ENCODE measurements at regions not wholly inside any gene's neighbourhood (a gene's known extent, or its start where the extent isn't known, plus 50 kb on each side); places are given as distances from the start of the nearest gene placed in this dataset.

DNA sequence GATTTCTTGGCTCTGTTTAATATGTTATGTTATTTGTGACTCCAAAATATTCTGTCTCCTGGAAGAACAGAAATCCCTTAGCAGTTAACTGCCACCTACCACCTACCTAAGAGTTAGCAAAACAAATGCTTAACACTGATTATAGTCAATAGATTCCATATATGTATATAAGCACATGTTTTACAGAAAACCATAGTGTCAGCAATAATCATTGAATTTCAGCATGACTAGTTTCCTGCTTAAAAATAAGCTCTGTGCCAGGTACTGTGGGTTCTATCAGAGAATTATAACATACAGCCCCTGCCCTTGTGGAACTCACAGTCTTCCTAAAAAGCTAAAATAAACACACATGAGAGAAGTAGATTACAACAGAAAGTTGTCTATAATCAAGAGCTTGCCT, 561.9 kb upstream of the CAMK1G start:
- DNase-seq (ENCODE audit: low spot score), result no peak

DNA sequence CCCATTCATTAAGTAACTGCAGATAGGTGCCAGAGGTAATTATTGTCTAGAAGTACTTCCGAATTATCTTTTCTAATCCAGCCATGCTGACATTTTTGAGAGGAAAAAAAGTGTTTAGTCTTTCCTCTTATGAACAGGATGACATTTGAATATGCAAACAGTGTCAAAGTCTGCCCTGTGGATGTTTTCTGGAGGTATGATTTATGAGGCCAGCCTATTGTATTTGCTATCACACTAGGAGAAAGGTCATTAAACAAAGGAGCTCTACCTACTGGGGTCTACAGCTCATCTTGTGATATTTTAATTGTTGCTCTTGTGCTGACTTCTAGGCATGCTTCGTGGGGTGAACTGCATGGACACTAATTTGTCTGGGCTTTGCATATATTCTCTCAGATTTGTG, 559.7 kb upstream of the CAMK1G start:
- no peak for DNase-seq (ENCODE audit: low spot score)

DNA sequence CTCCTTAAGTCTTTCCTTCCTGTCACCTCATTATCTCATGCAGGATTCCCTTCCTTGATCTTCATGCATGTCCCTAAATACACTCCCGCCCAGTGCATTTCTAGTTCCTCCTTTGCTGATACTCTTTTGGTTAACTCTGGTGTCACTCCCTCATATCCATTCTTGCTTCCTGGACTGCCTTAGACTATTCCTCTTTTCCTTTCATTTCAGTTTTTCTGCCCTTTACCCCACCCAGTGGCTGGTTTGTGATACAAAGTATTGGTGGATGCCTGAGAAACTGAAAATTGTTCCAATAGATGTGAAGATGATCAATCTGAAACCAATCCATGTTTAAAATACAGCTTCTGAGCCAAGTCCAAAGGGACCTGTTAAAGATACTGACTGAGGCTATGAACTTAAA, 553.8 kb upstream of the CAMK1G start:
- no peak for DNase-seq (ENCODE audit: low spot score)

DNA sequence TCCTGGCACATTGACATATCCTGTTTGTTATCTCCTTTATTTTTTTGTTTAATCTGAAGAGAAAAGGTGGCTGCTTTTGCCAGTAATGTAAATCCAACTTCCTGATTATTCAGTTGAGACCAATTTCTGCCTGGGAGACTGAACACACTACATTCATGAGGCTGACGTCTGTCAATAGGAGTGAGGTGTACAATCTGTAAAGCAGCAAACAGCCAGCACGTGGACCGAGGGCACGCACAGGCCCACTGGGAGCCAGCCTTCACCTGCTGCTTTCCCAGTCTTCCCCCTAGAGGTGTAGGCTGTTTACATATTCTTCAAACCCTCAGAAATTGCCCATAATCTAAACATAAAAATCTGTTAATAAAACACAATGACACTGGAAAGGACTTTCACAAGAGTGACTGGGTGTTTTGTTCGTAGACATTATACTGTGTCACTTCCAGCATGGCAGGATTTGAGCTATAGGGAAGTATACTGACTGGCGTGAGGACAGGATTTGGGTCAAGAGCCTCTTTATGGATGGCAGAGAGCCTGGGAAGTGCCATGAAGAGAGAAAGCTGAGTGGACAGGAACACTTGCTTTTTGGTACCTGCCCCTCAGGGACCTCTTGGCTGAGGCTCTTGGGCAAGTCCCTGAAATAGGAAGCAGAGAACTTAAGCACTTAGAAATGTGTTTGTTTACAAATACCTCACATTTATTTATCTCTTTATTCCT, 552.9 kb upstream of the CAMK1G start:
- no peak for DNase-seq (ENCODE audit: low spot score)

DNA sequence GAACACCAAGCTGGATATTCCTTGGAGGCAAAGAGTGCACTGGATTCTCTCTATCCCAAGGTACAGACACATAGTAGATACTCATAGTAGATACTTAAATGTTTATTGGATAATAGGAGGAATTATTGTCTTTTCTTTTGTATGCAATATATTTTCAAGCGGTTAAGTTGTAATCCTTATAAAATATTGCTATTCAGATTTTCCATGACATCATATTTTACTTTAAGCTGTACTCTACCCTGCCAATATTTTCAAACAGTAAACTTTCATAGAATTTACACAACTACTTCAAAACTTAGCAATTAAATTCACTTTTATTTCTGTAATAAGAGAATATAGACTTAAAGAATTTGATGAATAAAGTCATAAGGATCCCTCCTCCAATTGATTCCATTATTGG, 546.5 kb upstream of the CAMK1G start:
- DNase-seq (ENCODE audit: low spot score), result no peak

DNA sequence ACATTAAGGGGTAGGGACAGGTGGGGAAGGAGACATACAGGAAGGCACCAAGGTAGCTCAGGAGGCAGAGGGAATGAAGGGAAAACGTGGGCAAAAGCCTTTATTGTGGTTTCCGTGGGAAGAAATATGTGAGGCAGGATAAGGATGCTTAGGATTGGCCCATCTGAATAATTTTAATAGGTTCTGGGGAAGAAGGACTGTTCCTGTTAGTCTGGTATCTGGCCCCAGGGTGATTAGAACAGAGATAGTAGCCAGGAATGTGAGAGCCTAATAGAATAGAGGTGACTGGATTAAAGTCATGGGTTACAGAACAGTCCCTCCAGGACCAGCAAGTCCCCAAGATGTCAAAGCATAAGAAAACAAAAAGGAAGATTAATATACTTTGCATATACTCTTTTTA, 545.2 kb upstream of the CAMK1G start:
- DNase-seq (ENCODE audit: low spot score), result no peak

DNA sequence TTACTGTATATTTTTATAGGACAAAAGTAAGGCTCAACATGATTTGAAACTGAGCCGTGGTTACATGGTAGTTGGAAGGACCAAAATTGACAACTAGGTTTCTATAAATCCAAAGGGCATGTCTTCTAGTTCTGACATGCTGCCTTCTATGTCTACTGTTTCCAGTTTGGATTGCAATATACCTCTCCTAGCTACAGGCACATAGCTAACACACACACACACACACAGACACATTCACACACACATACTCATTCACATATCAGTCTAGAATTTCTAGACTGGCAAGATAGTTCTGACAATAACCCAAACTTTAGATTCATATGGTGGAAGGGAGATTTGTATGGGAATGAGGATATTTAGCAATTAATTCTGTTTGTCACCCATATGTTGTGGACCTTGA, 544.8 kb upstream of the CAMK1G start:
- DNase-seq (ENCODE audit: low spot score), result no peak

DNA sequence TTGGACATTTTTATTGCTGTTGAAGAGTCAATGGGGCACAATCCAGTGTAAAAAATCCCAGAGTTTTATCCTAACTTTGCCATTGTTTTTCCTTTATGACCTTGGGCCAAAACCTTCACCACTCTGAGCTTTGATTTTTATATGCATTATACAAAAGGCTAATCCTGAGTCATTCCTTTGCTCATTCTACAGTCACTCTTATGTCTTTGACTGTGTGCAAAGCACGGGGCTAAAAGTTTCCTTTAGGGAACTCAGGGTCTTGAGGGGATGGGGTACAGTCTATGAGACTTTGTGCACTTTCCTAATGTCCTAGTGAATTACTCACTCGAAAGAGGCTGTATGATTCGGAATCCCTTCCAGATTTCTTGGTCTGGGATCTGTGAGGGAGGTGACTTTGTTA, 543.2 kb upstream of the CAMK1G start:
- peak; percentile 13 for DNase-seq (ENCODE audit: low spot score)

DNA sequence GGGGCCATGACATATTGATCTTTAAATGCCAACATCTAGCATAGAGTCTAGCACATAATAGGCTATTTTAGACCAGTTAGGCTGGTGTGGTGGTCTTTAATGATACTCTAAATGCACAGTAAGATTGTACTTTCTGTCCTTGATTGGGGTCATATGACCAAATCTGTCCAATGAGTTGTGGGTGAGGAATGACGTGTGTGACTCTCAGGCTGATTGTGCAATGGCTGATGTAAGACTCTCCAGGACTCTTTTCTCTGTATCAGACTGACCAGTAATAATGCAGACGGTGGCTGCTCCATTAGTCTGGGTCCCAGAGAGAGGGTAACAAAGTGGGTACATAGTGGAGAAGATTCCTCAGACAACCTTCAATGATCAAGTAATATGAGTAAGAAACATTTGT, 541.6 kb upstream of the CAMK1G start:
- no peak for DNase-seq (ENCODE audit: low spot score)

DNA sequence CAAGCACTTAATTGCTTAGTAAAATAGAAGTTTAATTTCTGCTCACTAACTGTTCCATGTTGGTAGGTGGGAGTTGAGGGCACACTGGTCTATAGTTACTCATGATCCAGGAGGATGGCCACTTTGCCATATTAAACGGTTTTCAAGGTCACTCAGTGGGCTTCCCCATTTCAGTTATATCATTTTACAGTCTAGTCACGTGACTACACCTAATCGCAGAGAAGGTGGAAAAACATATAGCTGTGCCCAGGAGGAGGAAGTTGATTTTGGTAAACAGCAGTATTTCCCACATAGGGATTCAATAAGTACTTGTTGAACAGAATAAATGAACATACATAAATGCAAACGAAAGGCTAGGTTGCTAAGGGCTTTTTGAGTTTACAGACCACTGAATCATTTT, 541.1 kb upstream of the CAMK1G start:
- no peak for DNase-seq (ENCODE audit: low spot score)

DNA sequence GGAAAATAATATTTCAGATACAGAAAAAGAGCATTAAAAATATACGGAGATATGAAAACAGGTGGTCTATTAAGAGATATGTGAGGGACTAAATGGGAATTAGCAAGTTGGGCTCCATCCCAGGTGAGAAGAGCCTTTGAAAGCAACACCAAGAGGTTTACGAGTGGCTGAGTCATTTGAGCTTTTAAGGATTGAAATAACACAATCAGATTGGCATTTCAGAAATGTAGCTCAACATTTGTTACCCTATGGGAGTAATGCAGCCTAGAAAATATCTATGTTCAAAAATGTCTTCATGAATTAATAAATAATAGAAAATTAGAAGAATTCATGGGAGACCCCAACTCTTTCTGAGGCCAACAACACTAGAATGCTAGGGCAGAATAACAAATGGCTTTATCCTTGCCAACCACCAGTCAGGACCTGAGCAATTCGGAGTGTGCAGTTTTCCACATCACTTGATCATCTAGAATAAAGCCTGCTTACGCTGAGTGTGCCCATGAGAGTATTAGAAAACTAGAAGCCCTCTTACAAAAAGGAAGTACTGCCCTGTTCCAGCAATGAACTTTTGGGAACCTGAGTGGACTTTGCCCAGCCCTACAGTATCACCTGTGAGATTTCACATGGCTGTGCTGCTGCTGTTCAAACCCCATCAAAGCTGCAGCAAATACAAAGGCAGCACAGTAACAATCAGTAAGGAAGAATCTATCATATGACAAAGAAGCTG, 538.0 kb upstream of the CAMK1G start:
- DNase-seq (ENCODE audit: low spot score), result no peak

DNA sequence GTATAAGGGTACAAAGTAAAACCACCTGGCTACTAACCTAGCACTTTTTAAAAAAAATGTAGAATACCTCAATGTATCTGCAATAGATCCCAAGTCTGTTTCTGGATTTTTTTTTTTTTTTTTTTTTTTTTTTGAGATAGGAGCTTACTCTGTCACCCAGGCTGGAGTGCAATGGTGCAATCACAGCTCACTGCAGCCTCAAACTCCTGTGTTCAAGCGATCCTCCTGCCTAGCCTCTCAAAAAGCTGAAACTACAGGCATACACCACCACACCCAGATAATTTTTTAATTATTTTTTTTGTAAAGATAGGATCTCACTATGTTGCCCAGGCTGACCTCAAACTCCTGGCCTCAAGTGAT, 537.5 kb upstream of the CAMK1G start:
- DNase-seq (ENCODE audit: low spot score), result no peak

DNA sequence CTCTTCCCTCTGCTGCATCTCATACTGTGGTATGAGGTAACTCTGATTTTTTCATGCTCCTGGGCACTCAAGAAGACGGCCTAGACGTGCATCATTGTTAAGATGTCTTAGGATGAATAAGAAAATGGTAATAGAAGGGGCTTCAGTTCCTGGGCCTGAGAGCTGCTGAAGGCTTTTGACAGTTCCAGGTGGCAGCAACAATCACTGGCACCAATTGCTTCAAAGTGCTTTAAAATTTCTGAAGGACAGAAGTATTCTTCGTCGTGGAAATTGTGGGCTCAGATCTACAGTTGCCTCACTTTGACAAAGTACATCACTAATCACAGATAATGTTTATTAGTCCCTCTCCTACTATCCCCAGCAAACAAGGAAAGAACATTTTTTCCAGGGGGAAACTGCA, 536.6 kb upstream of the CAMK1G start:
- no peak for DNase-seq (ENCODE audit: low spot score)

DNA sequence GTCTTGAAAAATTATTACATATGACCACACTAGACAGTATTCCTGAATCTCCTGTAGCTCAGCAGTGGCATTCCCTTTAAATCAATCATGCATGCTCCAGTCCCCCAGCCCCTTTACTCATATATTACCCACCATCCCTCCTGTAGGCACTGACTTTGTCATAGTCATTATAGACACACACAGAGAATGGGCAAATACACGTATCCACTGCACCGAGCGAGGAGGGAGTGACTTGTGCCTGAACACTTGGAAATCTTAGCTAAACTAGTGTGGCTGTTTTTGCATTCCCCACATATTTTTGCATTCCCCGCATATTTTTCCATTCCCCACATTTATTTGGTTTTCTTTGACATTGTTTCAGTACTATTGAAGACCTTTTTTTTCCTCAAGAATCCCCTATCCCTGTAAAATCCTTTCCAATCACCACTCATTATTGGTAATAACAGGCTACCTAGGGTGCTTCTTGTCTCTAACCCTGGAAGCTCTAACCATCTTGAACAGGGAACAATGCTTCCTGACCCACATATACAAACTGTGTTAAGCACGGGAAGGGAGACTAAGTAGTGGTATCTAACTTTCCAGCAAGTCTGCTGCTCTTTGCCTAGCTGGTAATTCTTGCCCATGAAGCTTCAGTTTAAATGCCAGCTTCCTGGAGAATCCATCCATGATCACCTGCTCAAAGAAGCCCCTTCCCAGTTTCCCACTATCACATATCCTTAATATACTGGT, 534.4 kb upstream of the CAMK1G start:
- no peak for DNase-seq (ENCODE audit: low spot score)

DNA sequence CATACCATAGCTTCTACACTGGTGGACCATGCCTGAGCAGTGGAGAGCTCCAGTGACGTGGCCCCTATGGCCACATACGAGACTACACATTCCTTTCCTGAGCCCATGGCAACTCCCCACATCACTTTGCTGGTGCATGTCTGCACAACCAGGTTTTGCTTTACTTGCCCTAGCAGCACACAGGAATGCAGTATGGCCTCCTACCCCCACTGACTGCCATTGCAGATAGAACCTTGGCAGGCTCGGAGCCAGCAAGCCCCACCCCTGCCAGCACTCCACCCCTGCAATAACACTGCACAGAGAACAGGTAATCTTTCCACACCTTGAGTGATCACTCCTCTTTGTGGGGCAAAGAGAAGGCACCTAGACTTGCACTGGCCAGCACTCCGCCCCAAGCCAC, 531.9 kb upstream of the CAMK1G start:
- DNase-seq (ENCODE audit: low spot score), result no peak

DNA sequence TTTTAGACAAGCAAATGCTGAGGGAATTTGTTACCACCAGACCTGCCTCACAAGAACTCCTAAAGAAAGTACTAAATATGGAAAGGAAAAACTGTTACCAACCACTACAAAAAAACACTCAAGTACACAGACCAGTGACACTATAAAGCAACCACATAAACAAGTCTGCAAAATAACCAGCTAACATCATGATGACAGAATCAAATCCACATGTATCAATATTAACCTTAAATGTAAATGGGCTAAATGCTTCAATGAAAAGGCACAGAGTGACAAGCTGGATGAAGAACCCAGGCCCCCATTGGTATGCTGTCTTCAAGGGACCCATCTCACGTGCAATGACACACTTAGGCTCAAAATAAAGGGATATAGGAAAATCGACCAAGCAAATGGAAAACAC, 529.9 kb upstream of the CAMK1G start:
- DNase-seq (ENCODE audit: low spot score), result no peak

DNA sequence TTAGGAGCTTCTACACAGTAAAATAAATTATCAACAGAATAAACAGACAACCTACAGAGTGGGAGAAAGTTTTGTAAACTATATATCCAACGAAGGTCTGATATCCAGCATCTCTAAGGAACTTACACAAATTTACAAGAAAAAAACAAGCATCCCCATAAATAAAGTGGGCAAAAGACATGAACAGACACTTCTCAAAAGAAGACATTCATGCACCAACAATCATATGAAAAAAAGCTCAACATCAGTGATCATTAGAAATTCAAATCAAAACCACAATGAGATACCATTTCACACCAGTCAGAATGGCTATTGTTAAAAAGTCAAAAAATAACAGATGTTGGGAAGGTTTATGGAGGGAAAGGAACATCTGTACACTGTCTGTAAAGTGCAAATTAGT, 526.4 kb upstream of the CAMK1G start:
- no peak for DNase-seq (ENCODE audit: low spot score)

DNA sequence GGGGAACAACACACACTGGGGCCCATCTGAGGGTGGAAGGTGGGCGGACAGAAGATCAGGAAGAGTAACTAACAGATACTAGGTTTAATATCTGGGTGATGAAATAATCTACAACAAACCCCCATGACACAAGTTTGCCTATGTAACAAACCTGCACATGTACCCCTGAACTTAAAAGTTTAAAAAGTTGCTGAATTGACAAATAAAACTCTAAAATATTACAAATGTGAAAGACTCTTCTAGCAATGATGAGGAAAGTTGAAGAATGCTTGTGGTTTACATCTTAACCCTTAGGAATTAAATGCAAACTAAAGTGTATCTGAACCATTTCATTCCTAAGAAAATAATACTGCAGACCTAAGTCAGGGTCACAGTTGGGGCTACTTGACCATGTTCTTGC, 525.6 kb upstream of the CAMK1G start:
- DNase-seq (ENCODE audit: low spot score), result no peak

DNA sequence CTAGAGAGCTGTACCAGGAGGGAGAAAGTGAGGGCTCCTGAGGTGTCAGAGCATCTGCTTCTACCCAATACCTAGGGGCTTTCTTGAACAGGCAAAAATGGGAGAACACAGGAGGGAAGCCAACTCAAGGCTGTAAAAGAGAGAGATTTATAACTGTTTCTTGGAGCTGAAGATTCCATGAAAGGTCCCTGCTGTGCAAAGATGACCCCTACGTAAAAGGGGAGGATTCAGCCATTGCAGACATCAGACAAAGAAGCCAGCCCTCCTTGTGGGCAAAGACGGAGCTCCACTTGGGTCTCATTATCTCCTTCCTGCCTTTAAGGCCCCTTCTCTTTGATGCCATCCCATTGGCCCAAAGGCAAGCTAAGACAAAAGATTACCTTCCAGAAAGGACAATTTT, 524.1 kb upstream of the CAMK1G start:
- no peak for DNase-seq (ENCODE audit: low spot score)

DNA sequence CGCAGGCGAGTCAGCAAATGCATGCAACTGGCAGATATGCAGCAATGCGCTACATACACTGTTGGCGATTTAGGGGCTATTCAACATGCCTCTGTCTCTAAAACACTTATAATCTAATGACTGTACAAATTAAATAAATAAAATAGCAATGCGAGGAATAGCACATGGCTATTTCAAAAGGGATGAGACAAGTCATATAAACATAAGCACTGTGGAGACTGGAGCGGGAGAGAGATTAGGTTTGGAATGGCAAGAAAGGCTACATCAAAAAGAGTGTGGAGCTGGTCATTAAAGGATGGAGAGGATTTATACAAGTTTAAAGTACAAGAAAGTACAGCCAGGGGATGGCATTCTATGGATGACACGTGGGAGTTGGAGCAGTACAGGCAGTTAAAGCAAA, 523.5 kb upstream of the CAMK1G start:
- no peak for DNase-seq (ENCODE audit: low spot score)

DNA sequence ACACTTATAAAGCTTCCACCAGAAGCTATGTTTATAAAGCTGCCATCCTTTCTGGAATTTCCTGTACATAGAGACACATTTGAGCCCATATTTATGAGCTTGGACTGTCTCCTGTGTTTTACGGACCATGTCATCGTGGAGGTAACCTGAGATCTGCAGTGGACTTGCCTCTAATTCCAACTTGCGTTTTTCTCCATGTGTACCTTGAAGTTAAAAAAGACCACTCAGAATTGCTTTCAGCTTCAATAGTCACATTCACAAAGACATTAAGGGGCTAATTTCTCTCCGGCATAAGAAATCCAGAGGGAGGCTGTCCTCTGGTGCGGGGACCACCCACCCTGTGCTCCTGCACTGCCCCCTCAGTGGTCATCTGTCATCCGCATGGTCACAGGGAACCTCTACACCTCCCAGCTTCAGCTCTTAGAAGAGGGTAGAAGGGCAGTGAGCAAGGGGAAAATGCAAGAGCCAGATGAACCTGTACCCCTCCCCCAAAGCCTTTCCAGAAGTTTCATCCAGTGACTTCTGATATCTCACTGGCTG, 521.4 kb upstream of the CAMK1G start:
- DNase-seq (ENCODE audit: low spot score), result no peak

DNA sequence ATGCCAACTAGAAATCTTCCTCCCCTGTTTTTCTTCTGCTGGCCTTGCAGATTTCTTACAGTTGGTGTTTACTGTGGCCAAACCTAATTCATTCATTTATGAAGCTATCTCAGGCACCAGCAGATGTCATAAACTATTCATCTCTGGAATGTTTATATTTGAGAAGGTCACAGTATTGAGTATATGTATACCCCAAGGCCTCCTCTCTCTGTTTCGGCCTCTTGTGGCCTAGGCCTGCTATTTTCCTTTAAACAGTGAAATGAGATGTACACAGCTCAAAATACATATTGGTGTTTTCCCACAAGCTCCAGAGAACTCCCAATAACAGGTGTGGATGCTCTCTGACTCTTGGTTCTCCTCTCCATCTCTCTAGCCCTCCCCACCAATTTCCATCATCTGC, 520.7 kb upstream of the CAMK1G start:
- DNase-seq (ENCODE audit: low spot score), result no peak

Data from RKO (cell line).